H1 (cell line): ENCODE measurements at regions not wholly inside any gene's neighbourhood (a gene's known extent, or its start where the extent isn't known, plus 50 kb on each side); places are given as distances from the start of the nearest gene placed in this dataset.

Experiments used
- JUN ChIP-seq: IDR thresholded peaks from 2 replicates; pipeline ENCODE4 v1.6.1; 2011; ENCODE audit warnings: low read depth, mild to moderate bottlenecking, improper control_type of control experiment, low read length
- RNF2 ChIP-seq: fragments of 200-900, 300-1000 bp; sonication (generic); IDR thresholded peaks from 2 replicates; pipeline ENCODE4 v1.7.1; 2016; ENCODE audit warnings: borderline replicate concordance, low read depth, mild to moderate bottlenecking, antibody characterized with exemption, low read length; ENCODE audit not compliant: poor library complexity, severe bottlenecking; ENCODE audit errors: missing control alignments
- TAF1 ChIP-seq: IDR thresholded peaks from 2 replicates; pipeline ENCODE4 v1.6.1; 2011; ENCODE audit warnings: mild to moderate bottlenecking, low read depth, low read length

GRCh38 chr6:82493467-82493866 is 129.8 kb downstream of the TPBG start (continued):
- TF ChIP-seq RNF2 (no peak), JUN (no peak), TAF1 (no peak)
